ENCODE measurements at regions not wholly inside any gene's neighbourhood (a gene's known extent, or its start where the extent isn't known, plus 50 kb on each side); places are given as distances from the start of the nearest gene placed in this dataset.

- no peak for DNase-seq (ENCODE audit: insufficient read length, low spot score)
- FAIRE-seq: no peak
- TF ChIP-seq TAF1 (IDR thresholded peaks at IDR 0.05; ENCODE audit: low read depth, low read length): no peak
- TF ChIP-seq POLR2A (IDR thresholded peaks at IDR 0.05; ENCODE audit: low read depth, low read length): no peak
- no peak for TF ChIP-seq POLR2AphosphoS5 (IDR thresholded peaks at IDR 0.05; ENCODE audit: low read depth, low read length)
- TF ChIP-seq POU2F2 (IDR thresholded peaks at IDR 0.05; ENCODE audit: low read depth, low read length): no peak
- no peak for TF ChIP-seq PAX5 (IDR thresholded peaks at IDR 0.05; ENCODE audit: insufficient read depth, low read length, severe bottlenecking)
- no peak for TF ChIP-seq SPI1 (IDR thresholded peaks at IDR 0.05; ENCODE audit: low read depth, low read length)
Measured at GRCh38 chr1:55585402-55585792, 370.2 kb upstream of the USP24 start.

DNA sequence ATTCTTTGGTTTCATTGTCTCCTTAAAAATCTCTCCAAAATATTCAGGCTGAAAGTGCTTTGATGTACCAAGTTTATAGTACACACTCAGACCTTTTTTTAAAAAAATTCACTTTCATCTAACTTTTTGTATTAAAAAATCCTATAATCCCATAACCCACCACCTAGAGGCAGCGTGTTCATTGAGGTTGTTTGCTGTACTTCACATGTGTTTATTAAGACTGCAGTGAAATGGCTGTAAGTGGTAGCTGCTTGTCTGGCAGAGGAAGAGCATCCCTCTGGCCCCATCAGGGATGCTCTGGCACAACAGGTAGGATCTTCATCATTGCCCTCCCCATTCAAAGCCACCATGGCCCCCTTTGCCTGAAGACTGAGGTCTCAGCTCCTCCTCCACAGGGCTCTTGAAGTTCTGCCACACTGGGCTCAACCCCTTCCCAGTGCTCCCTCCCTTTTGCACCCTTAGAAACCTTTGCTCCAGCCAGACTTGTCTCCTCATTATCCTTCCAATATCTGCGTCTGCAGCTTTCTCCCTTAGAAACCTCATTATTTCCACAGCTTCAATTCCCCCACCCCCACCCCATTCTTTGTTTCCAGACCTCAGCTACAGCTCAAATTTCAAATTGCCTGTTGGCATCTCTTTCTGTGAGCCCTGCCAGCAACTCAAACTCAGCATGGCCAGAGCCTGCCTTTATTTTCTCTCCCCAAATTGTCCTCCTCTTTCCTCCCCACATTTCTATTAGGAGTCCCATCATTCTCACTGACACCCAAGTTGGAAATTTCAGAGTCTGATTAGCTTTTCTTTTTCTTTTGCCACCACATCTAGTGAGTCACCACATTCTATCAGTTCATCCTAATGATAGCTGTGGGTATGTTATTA lies 369.6 kb upstream of the USP24 start:
- no peak for FAIRE-seq
- no peak for TF ChIP-seq POLR2AphosphoS5 (IDR thresholded peaks at IDR 0.05; ENCODE audit: low read depth, low read length)
- TF ChIP-seq POLR2A (IDR thresholded peaks at IDR 0.05; ENCODE audit: low read depth, low read length): no peak
- TF ChIP-seq SPI1 (IDR thresholded peaks at IDR 0.05; ENCODE audit: low read depth, low read length): no peak
- TF ChIP-seq POU2F2 (IDR thresholded peaks at IDR 0.05; ENCODE audit: low read depth, low read length): no peak
- no peak for TF ChIP-seq TAF1 (IDR thresholded peaks at IDR 0.05; ENCODE audit: low read depth, low read length)
- TF ChIP-seq PAX5 (IDR thresholded peaks at IDR 0.05; ENCODE audit: insufficient read depth, low read length, severe bottlenecking): no peak
- DNase-seq (ENCODE audit: insufficient read length, low spot score): no peak

DNA sequence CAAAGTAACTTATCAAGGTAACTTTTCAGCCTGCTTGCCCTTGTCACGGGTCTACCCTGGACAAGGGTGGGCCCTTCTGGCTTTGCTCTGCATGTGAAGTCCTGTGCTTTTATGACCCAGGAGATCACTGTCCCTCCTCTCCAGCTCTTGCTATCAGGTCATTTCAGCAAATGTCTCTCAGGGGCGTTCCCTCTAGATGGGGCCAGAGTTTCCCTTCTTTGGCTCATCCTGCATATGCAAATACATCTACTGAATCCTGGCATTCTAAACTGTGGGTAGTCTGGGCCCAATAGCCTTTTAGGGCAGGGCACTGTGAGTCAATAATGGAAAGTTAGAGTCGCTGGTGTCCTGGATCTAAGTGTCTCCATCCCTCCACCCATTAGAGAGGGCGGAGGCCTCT lies 366.9 kb upstream of the USP24 start:
- FAIRE-seq (no peak), DNase-seq (ENCODE audit: insufficient read length, low spot score) (no peak)
- TF ChIP-seq POLR2A (IDR thresholded peaks at IDR 0.05; ENCODE audit: low read depth, low read length) (no peak), TAF1 (IDR thresholded peaks at IDR 0.05; ENCODE audit: low read depth, low read length) (no peak), PAX5 (IDR thresholded peaks at IDR 0.05; ENCODE audit: insufficient read depth, low read length, severe bottlenecking) (no peak), POU2F2 (IDR thresholded peaks at IDR 0.05; ENCODE audit: low read depth, low read length) (no peak), POLR2AphosphoS5 (IDR thresholded peaks at IDR 0.05; ENCODE audit: low read depth, low read length) (no peak), SPI1 (IDR thresholded peaks at IDR 0.05; ENCODE audit: low read depth, low read length) (no peak)

DNA sequence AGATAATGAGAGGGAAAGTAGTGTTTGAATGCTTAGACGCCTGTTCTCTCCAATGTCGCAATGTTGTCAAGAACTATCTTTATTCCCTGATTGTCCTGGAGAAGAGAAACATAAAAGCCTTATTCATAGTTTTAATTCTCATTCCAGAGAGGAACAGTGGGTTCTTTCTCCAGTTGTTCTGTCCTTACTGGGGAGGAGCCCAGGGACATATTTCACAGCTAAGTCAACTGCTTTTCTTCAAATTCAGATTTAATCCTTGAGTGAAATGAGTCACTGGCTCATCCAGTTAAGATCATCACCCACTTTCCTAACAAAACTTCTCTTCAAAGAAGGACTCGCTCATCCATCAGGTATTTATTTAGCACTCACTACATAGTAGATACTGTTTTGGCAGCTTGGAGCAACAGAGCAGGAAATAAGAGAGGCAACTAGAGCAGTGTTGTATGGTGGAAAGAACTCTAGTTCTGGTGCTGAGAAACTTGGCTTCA lies 365.7 kb upstream of the USP24 start:
- no peak for TF ChIP-seq POLR2AphosphoS5 (IDR thresholded peaks at IDR 0.05; ENCODE audit: low read depth, low read length)
- TF ChIP-seq POU2F2 (IDR thresholded peaks at IDR 0.05; ENCODE audit: low read depth, low read length): no peak
- no peak for TF ChIP-seq PAX5 (IDR thresholded peaks at IDR 0.05; ENCODE audit: insufficient read depth, low read length, severe bottlenecking)
- TF ChIP-seq TAF1 (IDR thresholded peaks at IDR 0.05; ENCODE audit: low read depth, low read length): no peak
- no peak for TF ChIP-seq POLR2A (IDR thresholded peaks at IDR 0.05; ENCODE audit: low read depth, low read length)
- no peak for TF ChIP-seq SPI1 (IDR thresholded peaks at IDR 0.05; ENCODE audit: low read depth, low read length)
- DNase-seq (ENCODE audit: insufficient read length, low spot score): no peak
- FAIRE-seq: no peak

DNA sequence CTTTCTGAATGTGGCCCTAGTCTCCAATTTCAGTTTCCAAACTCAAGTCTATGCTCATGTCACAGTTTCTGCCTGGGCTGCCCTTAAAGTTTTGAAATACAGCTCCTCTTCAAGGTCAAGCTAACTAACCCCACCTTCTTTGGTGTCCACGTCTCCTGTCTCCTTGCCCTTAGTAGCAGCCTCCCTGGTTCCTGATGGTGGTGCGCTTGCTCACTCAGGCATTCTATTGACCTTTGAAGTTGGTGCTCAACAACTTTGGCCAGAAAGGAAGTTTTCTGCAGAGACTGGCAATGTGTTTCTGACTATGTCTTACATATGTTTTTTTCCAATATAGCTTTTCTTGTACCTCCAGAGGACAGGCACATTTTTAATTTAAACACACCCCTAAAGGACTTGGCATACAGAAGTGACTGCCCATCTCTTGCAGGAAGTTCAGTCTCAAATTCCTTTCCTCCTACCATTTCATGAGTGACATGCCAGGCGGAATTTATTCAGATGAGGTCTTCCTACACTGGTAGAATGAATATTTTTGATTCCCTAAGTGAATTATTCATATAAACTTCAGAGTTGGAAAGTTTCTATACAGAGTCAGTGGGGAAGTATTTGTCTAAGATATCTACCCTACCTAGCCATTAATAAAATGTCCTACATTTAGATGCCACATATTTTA lies 364.3 kb upstream of the USP24 start:
- DNase-seq (ENCODE audit: insufficient read length, low spot score): no peak
- FAIRE-seq: no peak
- TF ChIP-seq SPI1 (IDR thresholded peaks at IDR 0.05; ENCODE audit: low read depth, low read length) (no peak), PAX5 (IDR thresholded peaks at IDR 0.05; ENCODE audit: insufficient read depth, low read length, severe bottlenecking) (no peak), POLR2A (IDR thresholded peaks at IDR 0.05; ENCODE audit: low read depth, low read length) (no peak), TAF1 (IDR thresholded peaks at IDR 0.05; ENCODE audit: low read depth, low read length) (no peak), POU2F2 (IDR thresholded peaks at IDR 0.05; ENCODE audit: low read depth, low read length) (no peak), POLR2AphosphoS5 (IDR thresholded peaks at IDR 0.05; ENCODE audit: low read depth, low read length) (no peak)

DNA sequence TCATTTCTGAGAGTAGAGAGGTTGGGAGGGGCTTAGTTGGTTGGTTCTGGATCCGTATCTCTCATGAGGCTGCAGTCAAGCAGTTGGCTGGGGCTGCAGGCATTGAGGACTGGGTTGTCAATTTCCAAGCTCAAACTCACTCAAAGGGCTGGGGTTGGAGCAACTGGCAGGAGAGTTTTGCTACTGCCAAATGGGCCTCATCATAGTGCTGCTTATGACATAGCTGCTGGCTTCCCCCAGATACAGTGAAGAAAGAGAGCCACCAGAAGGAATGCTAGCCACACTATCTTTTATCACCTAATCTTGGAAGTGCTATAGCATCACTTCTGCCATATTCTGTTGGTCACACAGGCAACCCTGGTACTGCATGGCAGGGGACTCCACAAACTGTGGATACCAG lies 363.5 kb upstream of the USP24 start:
- FAIRE-seq (no peak), DNase-seq (ENCODE audit: insufficient read length, low spot score) (no peak)
- TF ChIP-seq POU2F2 (IDR thresholded peaks at IDR 0.05; ENCODE audit: low read depth, low read length): no peak
- no peak for TF ChIP-seq POLR2AphosphoS5 (IDR thresholded peaks at IDR 0.05; ENCODE audit: low read depth, low read length)
- no peak for TF ChIP-seq POLR2A (IDR thresholded peaks at IDR 0.05; ENCODE audit: low read depth, low read length)

DNA sequence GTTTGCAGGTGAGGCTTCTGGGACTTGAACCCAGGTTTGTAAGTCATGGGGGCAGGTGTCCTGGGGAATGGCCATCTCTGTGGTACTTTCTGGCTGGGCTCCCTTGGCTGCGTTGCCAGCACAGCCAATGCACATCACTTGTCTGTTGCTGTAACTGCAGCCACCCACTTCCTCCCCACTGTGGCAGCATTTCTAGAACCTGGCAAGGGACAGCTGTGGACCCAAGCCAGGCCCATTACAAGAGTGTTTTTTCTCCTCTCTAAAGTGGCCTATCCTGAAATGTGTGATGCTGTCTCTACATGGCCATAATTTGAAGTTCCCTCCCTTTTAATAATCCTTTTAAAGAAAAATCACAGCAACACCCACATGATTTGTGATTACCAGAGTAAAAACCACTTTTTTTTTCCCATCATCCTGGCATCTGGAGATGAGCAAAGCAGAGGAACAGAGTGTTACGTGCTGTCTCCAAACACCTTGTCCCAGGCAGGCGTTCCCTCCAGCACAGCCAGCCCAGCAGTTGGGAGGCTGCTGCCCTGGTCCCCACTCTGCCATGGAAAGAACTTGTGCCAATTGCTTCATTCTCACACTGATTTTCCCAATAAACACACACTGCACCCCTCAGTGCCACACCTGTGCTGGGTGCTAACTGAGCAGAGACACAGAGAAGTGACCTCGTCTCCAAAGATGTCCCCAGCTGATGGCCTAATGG lies 360.6 kb upstream of the USP24 start:
- no peak for DNase-seq (ENCODE audit: insufficient read length, low spot score)
- TF ChIP-seq POLR2A (IDR thresholded peaks at IDR 0.05; ENCODE audit: low read depth, low read length) (no peak), POU2F2 (IDR thresholded peaks at IDR 0.05; ENCODE audit: low read depth, low read length) (no peak), SPI1 (IDR thresholded peaks at IDR 0.05; ENCODE audit: low read depth, low read length) (no peak), PAX5 (IDR thresholded peaks at IDR 0.05; ENCODE audit: insufficient read depth, low read length, severe bottlenecking) (no peak), TAF1 (IDR thresholded peaks at IDR 0.05; ENCODE audit: low read depth, low read length) (no peak), POLR2AphosphoS5 (IDR thresholded peaks at IDR 0.05; ENCODE audit: low read depth, low read length) (no peak)
- no peak for FAIRE-seq

- no peak for FAIRE-seq
- TF ChIP-seq POLR2A (IDR thresholded peaks at IDR 0.05; ENCODE audit: low read depth, low read length) (no peak), TAF1 (IDR thresholded peaks at IDR 0.05; ENCODE audit: low read depth, low read length) (no peak), POU2F2 (IDR thresholded peaks at IDR 0.05; ENCODE audit: low read depth, low read length) (no peak), POLR2AphosphoS5 (IDR thresholded peaks at IDR 0.05; ENCODE audit: low read depth, low read length) (no peak), SPI1 (IDR thresholded peaks at IDR 0.05; ENCODE audit: low read depth, low read length) (no peak), PAX5 (IDR thresholded peaks at IDR 0.05; ENCODE audit: insufficient read depth, low read length, severe bottlenecking) (no peak)
- no peak for DNase-seq (ENCODE audit: insufficient read length, low spot score)
Measured at GRCh38 chr1:55574691-55575225, 359.6 kb upstream of the USP24 start.
